T-helper 1 cell treated with Interleukin-12 subunit alpha and Interleukin-12 subunit beta and Interleukin-4 antibody, amounts not matched to agents 30 μg/mL and 1 μg/mL, for 36 hours (primary cell): ENCODE measurements at regions not wholly inside any gene's neighbourhood (a gene's known extent, or its start where the extent isn't known, plus 50 kb on each side); places are given as distances from the start of the nearest gene placed in this dataset.

Experiments
- H3K27ac Mint-ChIP-seq: one replicate; pipeline ENCODE4 v1.8.0; 2021; ENCODE audit warnings: mild to moderate bottlenecking, mixed read lengths
- H3K27me3 Mint-ChIP-seq: one replicate; pipeline ENCODE4 v1.8.0; 2021; ENCODE audit warnings: low read depth, mixed read lengths
- H3K36me3 Mint-ChIP-seq: one replicate; pipeline ENCODE4 v1.8.0; 2021; ENCODE audit warnings: low read depth, mixed read lengths
- H3K4me1 Mint-ChIP-seq: one replicate; pipeline ENCODE4 v1.8.0; 2021; ENCODE audit warnings: low read depth, mixed read lengths
- H3K4me3 Mint-ChIP-seq: one replicate; pipeline ENCODE4 v1.8.0; 2021; ENCODE audit warnings: mild to moderate bottlenecking, moderate library complexity, mixed read lengths
- H3K9me3 Mint-ChIP-seq: one replicate; pipeline ENCODE4 v1.8.0; 2021; ENCODE audit warnings: mixed read lengths

DNA sequence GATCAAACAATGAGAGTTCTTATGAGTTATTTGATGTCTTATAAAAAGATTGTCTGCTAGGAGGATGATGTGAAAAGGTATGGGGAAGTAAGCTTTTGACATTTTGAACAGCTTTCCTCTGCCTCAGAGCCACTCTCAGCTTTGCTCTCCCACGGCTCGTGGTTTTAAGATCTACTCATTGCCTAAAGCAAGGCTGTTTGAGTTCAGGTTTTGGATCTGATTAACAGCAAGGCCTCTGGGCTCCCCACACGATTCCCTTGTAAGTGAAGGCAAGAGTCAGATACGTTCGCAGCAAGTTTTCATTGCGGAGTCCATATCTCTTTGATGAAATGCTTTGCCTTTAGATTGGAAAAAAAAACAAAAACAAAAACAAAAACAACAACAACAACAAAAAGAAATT lies 515.0 kb upstream of the SALL1 start:
- no peaks in the 10 kb centered on the region for H3K4me1 Mint-ChIP-seq
- H3K27ac Mint-ChIP-seq: no peak overlapping the region
- H3K4me3 Mint-ChIP-seq: no peak overlapping the region
- no peaks in the 10 kb centered on the region for H3K36me3 Mint-ChIP-seq
- no peaks in the 10 kb centered on the region for H3K27me3 Mint-ChIP-seq
- H3K9me3 Mint-ChIP-seq: peaks cover 28% of the 10 kb centered on the region

DNA sequence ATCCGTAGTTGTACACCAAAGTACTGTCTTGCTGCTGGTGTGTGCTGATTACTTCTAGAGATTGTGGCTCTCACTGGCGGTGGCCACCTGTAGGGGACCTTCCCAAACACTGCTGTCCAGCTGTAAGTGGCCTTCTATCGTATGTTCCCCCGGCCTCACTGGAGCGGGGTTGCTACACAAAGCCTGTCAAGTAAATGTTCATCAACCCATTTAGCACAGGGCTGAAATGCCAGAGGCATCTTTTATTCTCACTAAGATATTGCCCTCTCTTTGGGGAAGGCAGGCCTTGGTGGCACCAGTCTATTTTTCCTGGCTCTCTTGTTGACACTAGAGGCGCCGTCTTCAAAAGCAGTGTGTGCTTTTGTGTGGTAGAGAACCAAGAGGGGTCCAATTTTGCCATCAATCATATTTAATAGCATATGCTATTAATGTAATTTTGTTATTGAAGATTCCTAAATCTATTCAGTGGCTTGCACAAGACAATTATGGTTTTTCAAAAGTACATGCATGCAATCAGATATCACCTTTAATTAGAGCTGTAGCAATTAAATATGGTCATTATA lies 514.4 kb upstream of the SALL1 start:
- H3K9me3 Mint-ChIP-seq: peaks cover 32% of the 10 kb centered on the region
- H3K27ac Mint-ChIP-seq: no peak overlapping the region
- H3K27me3 Mint-ChIP-seq: no peaks in the 10 kb centered on the region
- H3K36me3 Mint-ChIP-seq: no peaks in the 10 kb centered on the region
- no peaks in the 10 kb centered on the region for H3K4me1 Mint-ChIP-seq
- H3K4me3 Mint-ChIP-seq: no peak overlapping the region

DNA sequence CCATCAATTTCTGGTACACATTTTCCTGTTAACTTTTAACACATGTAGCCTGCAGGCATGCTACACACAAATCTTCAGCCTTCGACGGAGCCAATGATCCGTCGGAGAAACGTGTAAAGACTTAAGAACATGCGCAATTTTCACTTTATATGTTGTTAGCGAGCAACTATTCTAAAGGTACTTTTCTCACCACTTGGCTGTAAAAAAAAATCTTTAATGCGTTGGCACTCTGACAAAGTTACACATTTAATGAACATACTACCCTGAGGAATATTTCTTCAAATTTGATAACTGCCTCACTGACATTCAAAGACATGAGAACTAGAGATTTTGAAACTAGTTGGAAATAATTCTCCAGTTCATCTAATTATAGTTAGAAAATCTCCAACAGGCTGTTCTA lies 507.5 kb upstream of the SALL1 start:
- Mint-ChIP-seq H3K27me3 (no peaks in the 10 kb centered on the region), H3K36me3 (no peaks in the 10 kb centered on the region), H3K4me1 (no peaks in the 10 kb centered on the region), H3K27ac (no peak overlapping the region), H3K4me3 (no peak overlapping the region), H3K9me3 (peaks cover 25% of the 10 kb centered on the region)

DNA sequence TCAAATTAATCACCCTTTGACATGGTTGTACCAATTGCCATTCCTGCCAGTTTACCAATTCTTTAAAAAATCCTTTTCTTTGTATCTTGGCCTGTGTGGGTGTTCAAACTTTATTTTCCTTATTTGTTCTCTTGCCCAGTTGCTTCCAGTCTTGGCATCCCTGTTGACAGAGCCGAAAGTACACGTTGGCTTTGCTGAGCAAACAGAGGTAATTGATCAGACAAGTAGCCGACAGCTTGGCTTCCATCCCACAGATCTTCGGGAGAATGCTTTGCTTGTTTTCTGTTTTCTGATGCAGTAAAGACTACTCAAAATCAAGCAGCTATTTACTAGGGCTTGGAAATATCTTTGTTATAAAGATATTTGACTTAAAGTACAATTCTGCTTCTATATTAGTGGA lies 506.8 kb upstream of the SALL1 start:
- Mint-ChIP-seq H3K4me1 (no peaks in the 10 kb centered on the region), H3K36me3 (no peaks in the 10 kb centered on the region), H3K27ac (no peak overlapping the region), H3K4me3 (no peak overlapping the region), H3K27me3 (no peaks in the 10 kb centered on the region), H3K9me3 (peaks cover 22% of the 10 kb centered on the region)

DNA sequence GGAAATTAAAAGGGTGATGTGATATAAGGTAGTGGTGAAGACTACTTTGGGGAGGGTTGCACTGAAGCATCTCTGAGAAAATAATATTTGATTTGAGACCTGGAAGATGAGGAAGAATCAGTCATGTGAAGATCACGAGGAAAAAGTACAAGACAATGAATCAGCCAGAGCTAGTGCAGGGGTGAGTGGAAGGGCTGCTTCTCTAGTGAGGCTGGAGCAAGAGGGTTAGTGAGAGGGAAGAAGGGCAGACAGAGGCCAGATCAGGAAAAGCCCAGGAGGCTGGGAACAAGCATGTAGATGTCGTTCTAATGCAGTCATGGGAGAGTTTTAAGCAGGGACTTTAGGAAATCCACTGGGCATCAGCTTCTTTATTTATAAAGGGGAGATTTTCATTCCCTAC lies 504.2 kb upstream of the SALL1 start:
- H3K27ac Mint-ChIP-seq: no peak overlapping the region

DNA sequence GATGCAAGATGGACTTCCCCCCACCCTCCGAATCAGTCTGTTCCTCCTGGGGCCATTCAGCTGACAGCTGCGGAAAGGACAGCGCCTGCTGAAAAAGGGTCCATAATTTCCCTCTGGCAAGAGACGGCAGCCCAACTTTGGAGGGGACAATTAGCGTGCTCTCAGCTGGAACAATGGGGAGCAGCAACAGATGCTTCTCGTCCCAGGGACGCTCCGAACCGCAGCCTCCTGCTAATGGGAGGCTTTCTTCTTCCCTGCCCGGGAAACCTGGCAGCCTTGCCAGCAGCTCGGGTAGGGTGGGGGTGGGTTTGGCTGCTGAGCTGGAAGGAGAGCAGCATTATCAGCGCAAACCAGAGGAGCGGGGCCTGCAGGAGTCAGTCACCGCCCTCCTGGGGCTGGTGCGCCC lies 500.0 kb upstream of the SALL1 start:
- Mint-ChIP-seq H3K4me1 (no peaks in the 10 kb centered on the region), H3K27ac (no peak overlapping the region), H3K36me3 (no peaks in the 10 kb centered on the region), H3K27me3 (no peaks in the 10 kb centered on the region), H3K9me3 (peaks cover 15% of the 10 kb centered on the region), H3K4me3 (no peak overlapping the region)

More for the DNA sequence above, 504.2 kb upstream of the SALL1 start:
- Mint-ChIP-seq H3K36me3 (no peaks in the 10 kb centered on the region), H3K4me3 (no peak overlapping the region), H3K4me1 (no peaks in the 10 kb centered on the region), H3K9me3 (peaks cover 18% of the 10 kb centered on the region), H3K27me3 (no peaks in the 10 kb centered on the region)

DNA sequence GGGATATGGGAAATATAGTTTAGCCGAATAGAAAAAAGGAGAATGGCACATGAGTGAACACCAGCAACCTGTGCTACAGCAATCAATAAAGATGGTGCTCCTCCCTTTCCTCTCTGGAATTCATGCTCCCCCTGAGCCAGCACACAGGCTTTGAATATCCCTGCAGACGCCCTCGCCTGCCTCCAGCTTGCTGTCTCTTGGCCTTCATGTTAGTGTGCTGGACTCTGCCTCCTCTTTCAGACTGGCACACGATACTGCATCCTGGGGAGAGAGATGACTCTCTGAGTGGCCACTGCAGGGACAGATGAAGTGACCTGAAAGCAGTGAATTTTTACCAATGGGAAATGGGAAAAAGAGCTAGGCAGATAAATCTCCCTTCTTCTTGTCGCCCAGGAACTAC lies 498.6 kb upstream of the SALL1 start:
- H3K4me3 Mint-ChIP-seq: no peak overlapping the region
- H3K27me3 Mint-ChIP-seq: no peaks in the 10 kb centered on the region
- H3K4me1 Mint-ChIP-seq: no peaks in the 10 kb centered on the region
- H3K36me3 Mint-ChIP-seq: no peaks in the 10 kb centered on the region
- no peak overlapping the region for H3K27ac Mint-ChIP-seq
- peaks cover 11% of the 10 kb centered on the region for H3K9me3 Mint-ChIP-seq

DNA sequence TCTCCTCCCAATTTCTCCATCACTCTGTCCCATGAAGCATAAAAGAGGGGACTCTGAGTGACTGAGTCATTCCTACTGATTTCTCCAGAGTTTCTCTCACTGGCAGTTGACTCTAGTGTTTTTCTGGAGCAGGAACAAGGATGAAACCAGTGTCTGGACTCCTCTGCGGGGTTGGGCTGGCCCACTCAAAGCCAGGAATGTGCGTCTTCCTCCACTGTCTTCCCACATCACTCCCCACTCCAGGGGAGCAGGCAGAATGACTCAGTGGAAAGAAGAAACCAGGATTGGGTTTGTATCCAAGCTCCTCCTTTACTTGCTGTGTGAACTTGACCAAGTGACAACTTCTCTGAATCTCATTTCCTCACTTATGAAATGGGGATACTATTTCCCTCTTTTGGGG lies 497.5 kb upstream of the SALL1 start:
- Mint-ChIP-seq H3K4me1 (no peaks in the 10 kb centered on the region), H3K27me3 (no peaks in the 10 kb centered on the region), H3K27ac (no peak overlapping the region), H3K36me3 (no peaks in the 10 kb centered on the region), H3K9me3 (peaks cover 8% of the 10 kb centered on the region), H3K4me3 (no peak overlapping the region)

DNA sequence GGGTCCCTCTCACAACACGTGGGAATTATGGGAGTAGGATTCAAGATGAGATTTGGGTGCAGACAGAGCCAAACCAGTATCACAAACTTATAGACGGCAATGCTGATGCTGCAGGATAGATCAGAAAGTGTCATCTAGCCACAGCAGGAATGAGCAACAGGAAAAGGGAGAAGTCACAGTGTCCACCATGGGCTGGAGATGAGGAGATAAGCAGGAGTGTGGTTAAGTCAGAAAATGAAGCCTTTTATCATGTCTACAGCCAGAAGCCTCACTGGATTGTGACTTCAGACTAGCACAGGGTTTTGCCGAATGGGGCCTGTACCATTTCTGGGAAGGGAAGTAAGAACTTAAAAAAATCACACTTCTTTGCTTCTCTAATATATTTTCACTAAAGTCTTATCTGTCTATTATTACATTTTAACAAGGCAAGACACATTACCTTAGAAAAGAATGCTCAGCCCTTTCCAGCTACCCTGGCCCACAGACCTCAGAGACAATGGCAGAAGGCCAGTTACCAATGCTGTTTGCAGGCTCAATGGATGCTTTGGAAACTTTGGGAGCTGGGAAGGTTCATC lies 490.2 kb upstream of the SALL1 start:
- Mint-ChIP-seq H3K27ac (no peak overlapping the region), H3K4me1 (no peaks in the 10 kb centered on the region), H3K27me3 (no peaks in the 10 kb centered on the region), H3K9me3 (peaks cover 10% of the 10 kb centered on the region), H3K36me3 (no peaks in the 10 kb centered on the region), H3K4me3 (no peak overlapping the region)

DNA sequence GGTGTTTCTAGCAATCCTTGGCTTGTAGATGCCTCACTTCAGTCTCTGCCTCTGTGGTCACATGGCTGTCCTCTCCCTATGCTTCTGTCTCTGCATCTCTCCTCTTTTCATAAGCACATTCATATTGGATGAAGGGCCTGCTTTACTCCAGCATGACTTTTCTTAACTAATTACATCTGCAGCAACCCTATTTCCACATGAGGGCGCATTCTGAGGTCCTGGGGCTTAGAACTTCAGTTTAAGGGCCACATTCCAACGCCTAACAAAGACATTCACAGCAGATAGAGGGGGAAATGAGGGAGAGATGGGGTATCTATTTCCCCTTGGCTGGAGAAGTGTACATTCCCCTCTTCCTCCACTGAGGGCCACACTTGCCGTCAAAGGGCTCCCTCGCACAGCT lies 489.1 kb upstream of the SALL1 start:
- no peak overlapping the region for H3K4me3 Mint-ChIP-seq
- H3K4me1 Mint-ChIP-seq: no peaks in the 10 kb centered on the region
- H3K9me3 Mint-ChIP-seq: peaks cover 15% of the 10 kb centered on the region
- H3K27me3 Mint-ChIP-seq: no peaks in the 10 kb centered on the region
- no peaks in the 10 kb centered on the region for H3K36me3 Mint-ChIP-seq
- no peak overlapping the region for H3K27ac Mint-ChIP-seq

DNA sequence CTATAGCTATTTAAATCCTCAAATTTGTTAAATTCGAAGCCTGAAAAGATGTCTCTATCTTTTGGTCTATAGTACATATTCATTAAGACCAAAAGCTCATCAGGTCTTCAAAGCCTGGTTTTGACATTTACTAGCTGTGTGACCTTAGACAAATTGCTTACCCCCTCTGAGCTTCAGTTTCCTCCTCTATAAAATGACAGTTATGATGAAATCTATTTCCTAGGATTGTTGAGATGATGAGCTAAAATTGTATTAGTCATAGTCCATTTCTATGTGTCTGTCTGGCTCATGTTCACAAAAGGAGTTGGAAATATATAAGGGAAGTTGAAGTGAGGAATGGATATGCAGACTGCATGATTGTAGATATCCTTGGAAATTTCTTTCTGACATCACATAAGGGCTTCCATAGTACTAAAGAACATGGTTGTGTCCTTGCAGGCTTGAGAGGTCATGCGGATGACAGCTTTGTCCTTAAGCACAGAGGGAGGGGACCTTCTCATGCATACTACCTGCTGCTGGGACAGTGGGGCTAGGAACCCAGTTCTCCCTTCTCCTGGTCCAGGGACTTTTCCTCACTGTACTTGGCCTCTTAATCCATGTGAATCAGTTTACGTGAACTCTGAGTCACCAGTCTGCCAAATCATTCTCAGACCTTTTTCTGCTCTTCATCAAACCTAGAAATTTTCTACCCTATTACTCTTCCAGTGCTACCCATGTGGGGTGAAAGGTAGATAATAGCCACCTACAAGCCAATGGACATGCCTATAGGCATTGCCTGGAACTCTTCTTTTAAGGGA lies 487.5 kb upstream of the SALL1 start:
- Mint-ChIP-seq H3K27ac (no peak overlapping the region), H3K9me3 (peaks cover 17% of the 10 kb centered on the region), H3K4me3 (no peak overlapping the region), H3K4me1 (no peaks in the 10 kb centered on the region), H3K36me3 (no peaks in the 10 kb centered on the region), H3K27me3 (no peaks in the 10 kb centered on the region)

DNA sequence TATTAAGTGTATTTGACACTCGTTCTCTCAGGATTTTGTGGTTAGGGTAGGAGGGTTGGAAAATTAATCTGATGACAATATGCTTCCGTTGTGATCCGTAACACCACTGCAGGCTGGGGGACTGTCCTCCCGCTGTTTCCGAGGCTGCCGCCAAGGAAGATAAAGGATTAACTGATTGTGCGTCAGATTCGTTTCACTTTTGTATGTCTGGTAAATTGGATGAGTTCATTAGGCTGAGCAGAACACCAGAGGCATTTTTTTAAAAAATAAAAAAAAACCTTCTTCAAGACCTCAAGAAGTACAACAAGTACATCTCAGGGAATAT lies 486.7 kb upstream of the SALL1 start:
- Mint-ChIP-seq H3K27ac (no peak overlapping the region), H3K36me3 (no peaks in the 10 kb centered on the region), H3K4me3 (no peak overlapping the region), H3K4me1 (no peaks in the 10 kb centered on the region), H3K9me3 (peaks cover 17% of the 10 kb centered on the region), H3K27me3 (no peaks in the 10 kb centered on the region)

DNA sequence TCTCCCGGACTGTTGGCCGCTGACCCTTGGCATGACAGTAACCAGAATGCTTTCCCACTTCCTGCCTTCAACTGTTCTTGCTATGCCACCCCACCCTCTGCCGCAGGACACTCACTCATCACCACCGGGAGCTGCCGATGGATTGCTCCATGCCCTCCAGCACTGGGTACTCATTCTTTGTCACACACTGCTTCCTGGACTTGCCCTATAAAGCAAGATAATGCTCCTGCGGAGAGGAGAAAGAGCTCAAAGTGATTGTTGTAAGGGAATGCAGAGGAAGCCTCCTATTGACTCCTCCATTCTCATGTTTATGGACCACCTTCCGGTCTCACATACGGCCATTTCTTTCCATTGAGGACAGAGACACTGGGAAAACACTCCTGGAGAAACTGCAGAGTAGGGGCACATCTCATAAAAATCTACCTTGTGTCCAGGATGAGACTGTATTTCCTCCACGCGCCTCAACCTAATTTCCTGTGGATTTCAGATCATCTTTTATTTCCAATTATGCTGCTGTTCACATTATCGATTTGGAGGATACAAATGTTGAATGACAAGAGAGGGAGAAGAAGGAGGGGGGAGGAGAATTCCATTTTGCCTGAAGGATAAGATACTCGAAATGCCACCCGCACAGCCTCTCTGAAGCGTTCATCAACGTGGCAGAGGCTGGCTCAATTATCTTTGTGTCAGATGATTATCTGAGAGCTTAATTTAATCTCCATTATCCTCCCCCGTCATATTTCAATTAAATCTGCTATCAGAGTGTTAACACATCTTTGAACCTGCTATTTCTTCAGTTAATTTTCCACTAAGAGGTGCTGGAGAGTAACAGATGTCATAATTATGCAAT lies 486.1 kb upstream of the SALL1 start:
- Mint-ChIP-seq H3K4me3 (no peak overlapping the region), H3K27ac (no peak overlapping the region), H3K27me3 (no peaks in the 10 kb centered on the region), H3K9me3 (peaks cover 20% of the 10 kb centered on the region), H3K4me1 (no peaks in the 10 kb centered on the region), H3K36me3 (no peaks in the 10 kb centered on the region)

DNA sequence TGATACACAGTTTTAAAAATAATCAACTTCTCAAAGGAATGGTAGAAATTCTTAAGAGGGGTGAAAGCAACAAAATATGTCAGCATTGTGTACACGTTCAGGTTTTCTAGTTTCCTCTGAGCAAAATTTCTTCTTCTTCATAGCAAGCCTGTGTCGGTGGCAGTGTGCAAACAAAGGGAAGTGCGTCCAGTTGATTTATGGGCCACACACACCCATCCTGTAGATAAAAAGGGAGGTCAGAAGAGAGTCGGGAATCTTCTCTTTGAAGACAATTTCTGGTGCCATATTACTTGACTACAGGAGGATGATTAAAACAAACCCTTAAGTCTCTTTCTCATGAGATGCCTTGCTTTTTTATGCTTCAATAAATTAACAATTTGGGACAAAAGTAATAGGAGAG lies 484.1 kb upstream of the SALL1 start:
- Mint-ChIP-seq H3K4me1 (no peaks in the 10 kb centered on the region), H3K27ac (no peak overlapping the region), H3K27me3 (no peaks in the 10 kb centered on the region), H3K36me3 (no peaks in the 10 kb centered on the region), H3K4me3 (no peak overlapping the region), H3K9me3 (peaks cover 25% of the 10 kb centered on the region)

DNA sequence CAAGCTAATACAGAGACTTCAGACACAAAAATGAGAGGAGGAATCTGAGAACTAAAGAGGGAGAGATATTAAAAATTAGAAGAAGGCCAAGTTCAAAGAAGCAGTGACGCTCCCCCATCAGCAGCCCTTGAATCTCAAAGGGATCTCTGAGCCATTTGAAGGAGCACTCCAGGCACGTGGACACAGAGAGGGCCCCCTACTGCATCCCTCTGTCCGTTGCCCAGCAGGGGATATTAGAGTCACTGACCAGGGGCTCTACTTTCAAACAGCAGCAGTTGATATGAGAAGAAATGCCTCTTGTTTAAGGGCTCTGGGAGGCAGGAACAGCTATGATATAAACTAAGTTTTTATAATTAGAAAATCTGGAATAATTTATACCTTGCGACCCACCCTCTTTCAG lies 479.0 kb upstream of the SALL1 start:
- Mint-ChIP-seq H3K27ac (no peak overlapping the region), H3K4me3 (no peak overlapping the region), H3K36me3 (no peaks in the 10 kb centered on the region), H3K27me3 (no peaks in the 10 kb centered on the region), H3K4me1 (no peaks in the 10 kb centered on the region), H3K9me3 (peaks cover 33% of the 10 kb centered on the region)
